GM21367 (cell line): ENCODE measurements at regions not wholly inside any gene's neighbourhood (a gene's known extent, or its start where the extent isn't known, plus 50 kb on each side); places are given as distances from the start of the nearest gene placed in this dataset.
"Not testable (repeated sequence)": the region's sequence is repeated elsewhere in the genome, so short reads cannot be mapped to it uniquely, and the experiment has no call there.

ENCODE experiments used
- ATAC-seq: cut with Tn5 transposase; IDR thresholded peaks from one replicate; pipeline ENCODE4 v1.9.1; 2021; ENCODE audit not compliant: unreplicated experiment

GRCh38 chr2:18266699-18267098 is 293.8 kb downstream of the RDH14 start:
- not testable (repeated sequence) for ATAC-seq

GRCh38 chr2:18265614-18266586 is 294.6 kb downstream of the RDH14 start:
- ATAC-seq: no peak

GRCh38 chr2:18262601-18263000 is 297.9 kb downstream of the RDH14 start:
- ATAC-seq: no peak

GRCh38 chr2:18253686-18254197 is 306.7 kb downstream of the RDH14 start:
- no peak for ATAC-seq

GRCh38 chr2:18251486-18251885 is 309.0 kb downstream of the RDH14 start:
- no peak for ATAC-seq

GRCh38 chr2:18247282-18248110 is 313.0 kb downstream of the RDH14 start:
- ATAC-seq: no peak

- no peak for ATAC-seq
These were observed 315.1 kb downstream of the RDH14 start for GRCh38 chr2:18245375-18245774.

- no peak for ATAC-seq
These were observed 315.6 kb downstream of the RDH14 start for GRCh38 chr2:18244845-18245244.

- ATAC-seq: no peak
These were observed 316.6 kb downstream of the RDH14 start for GRCh38 chr2:18243816-18244215.

GRCh38 chr2:18242716-18243115 is 317.7 kb downstream of the RDH14 start:
- no peak for ATAC-seq

- no peak for ATAC-seq
These were observed 322.2 kb downstream of the RDH14 start for GRCh38 chr2:18238209-18238608.

GRCh38 chr2:18237298-18237697 is 323.2 kb downstream of the RDH14 start:
- no peak for ATAC-seq

GRCh38 chr2:18232731-18233438 is 327.6 kb downstream of the RDH14 start:
- ATAC-seq: no peak

- ATAC-seq: no peak
These were observed 329.8 kb downstream of the RDH14 start for GRCh38 chr2:18230668-18231067.

- ATAC-seq: no peak
These were observed 340.8 kb downstream of the RDH14 start for GRCh38 chr2:18219676-18220075.

GRCh38 chr2:18218160-18218933 is 339.9 kb downstream of the KCNS3 start:
- ATAC-seq: no peak

GRCh38 chr2:18214936-18215335 is 336.5 kb downstream of the KCNS3 start:
- ATAC-seq: no peak

- no peak for ATAC-seq
These were observed 335.5 kb downstream of the KCNS3 start for GRCh38 chr2:18213986-18214385.

- no peak for ATAC-seq
These were observed 331.6 kb downstream of the KCNS3 start for GRCh38 chr2:18209934-18210639.

GRCh38 chr2:18208956-18209355 is 330.5 kb downstream of the KCNS3 start:
- no peak for ATAC-seq
